ENCODE measurements at regions not wholly inside any gene's neighbourhood (a gene's known extent, or its start where the extent isn't known, plus 50 kb on each side); places are given as distances from the start of the nearest gene placed in this dataset.

GRCh38 chr5:92627186-92627585 lies 953.8 kb downstream of the NR2F1-AS1 start:
- TF ChIP-seq CTCF (IDR thresholded peaks at IDR 0.05; ENCODE audit: low read length), result no peak
- TF ChIP-seq EZH2 (IDR thresholded peaks at IDR 0.05; ENCODE audit: borderline replicate concordance, low read length), result no peak

Measured in OCI-LY1 (cell line).